IPS DF 6.9 (cell line): ENCODE measurements at regions not wholly inside any gene's neighbourhood (a gene's known extent, or its start where the extent isn't known, plus 50 kb on each side); places are given as distances from the start of the nearest gene placed in this dataset.

Experiments used
- DNase-seq: peaks from one replicate; pipeline ENCODE4 v3.0.0-alpha.2; 2013; ENCODE audit warnings: low read depth, low spot score
- H3K27ac ChIP-seq: one replicate; pipeline ENCODE4 v1.5.1; 2013; ENCODE audit warnings: low read length, control low read depth
- H3K27me3 ChIP-seq: 2 replicates; pipeline ENCODE4 v1.6.1; 2013; ENCODE audit warnings: mild to moderate bottlenecking, low read length; ENCODE audit not compliant: control insufficient read depth, insufficient read depth
- H3K36me3 ChIP-seq: 2 replicates; pipeline ENCODE4 v1.6.1; 2013; ENCODE audit warnings: low read length; ENCODE audit not compliant: control insufficient read depth, insufficient read depth
- H3K4me1 ChIP-seq: 2 replicates; pipeline ENCODE4 v1.6.1; 2013; ENCODE audit warnings: low read length; ENCODE audit not compliant: control insufficient read depth, insufficient read depth
- H3K4me3 ChIP-seq: 2 replicates; pipeline ENCODE4 v1.5.1; 2013; ENCODE audit warnings: mild to moderate bottlenecking, low read length
- H3K9me3 ChIP-seq: 2 replicates; pipeline ENCODE4 v1.6.1; 2013; ENCODE audit warnings: low read length, inconsistent platforms; ENCODE audit not compliant: control insufficient read depth, insufficient read depth
- WGBS: extraction: QIAGEN DNeasy Blood & Tissue Kit; methylation state at CpG from one replicate; pipeline ENCODE4 v1.1.7; 2013; ENCODE audit warnings: mixed read lengths, missing lambda C conversion rate; ENCODE audit not compliant: insufficient read length, insufficient coverage; 5-methylcytosine and 5-hydroxymethylcytosine counted together

GRCh38 chr5:5593391-5593790, 170.9 kb downstream of the ICE1 start:
- Histone ChIP-seq H3K36me3 (no peaks in the 10 kb centered on the region), H3K4me3 (no peak overlapping the region), H3K4me1 (no peaks in the 10 kb centered on the region), H3K9me3 (no peaks in the 10 kb centered on the region), H3K27ac (no peak overlapping the region), H3K27me3 (no peaks in the 10 kb centered on the region)
- DNase-seq, result no peak

GRCh38 chr5:5592541-5592940, 170.1 kb downstream of the ICE1 start:
- WGBS, result no CpG with 5 or more reads among the region's 5 CpGs
- H3K27me3 ChIP-seq, result no peaks in the 10 kb centered on the region
- no peaks in the 10 kb centered on the region for H3K36me3 ChIP-seq
- no peak for DNase-seq
- H3K4me3 ChIP-seq, result no peak overlapping the region
- no peaks in the 10 kb centered on the region for H3K9me3 ChIP-seq
- no peak overlapping the region for H3K27ac ChIP-seq
- H3K4me1 ChIP-seq, result no peaks in the 10 kb centered on the region

- no CpG with 5 or more reads among the region's 6 CpGs for WGBS
- DNase-seq, result no peak
- Histone ChIP-seq H3K4me3 (no peak overlapping the region), H3K27ac (no peak overlapping the region), H3K9me3 (no peaks in the 10 kb centered on the region), H3K36me3 (no peaks in the 10 kb centered on the region), H3K4me1 (no peaks in the 10 kb centered on the region), H3K27me3 (no peaks in the 10 kb centered on the region)
Observed at GRCh38 chr5:5591567-5591966, 169.1 kb downstream of the ICE1 start.

- Histone ChIP-seq H3K27me3 (no peaks in the 10 kb centered on the region), H3K27ac (no peak overlapping the region), H3K4me3 (no peak overlapping the region), H3K4me1 (no peaks in the 10 kb centered on the region), H3K36me3 (no peaks in the 10 kb centered on the region), H3K9me3 (0 out of 2 replicates have a peak, but pooled peaks cover 3% of the 10 kb centered on the region)
- no CpG with 5 or more reads among the region's 12 CpGs for WGBS
- DNase-seq, result no peak
Observed at GRCh38 chr5:5589857-5590256, 167.4 kb downstream of the ICE1 start.

- DNase-seq, result no peak
- H3K27ac ChIP-seq, result no peak overlapping the region
- no peak overlapping the region for H3K4me3 ChIP-seq
- no peaks in the 10 kb centered on the region for H3K36me3 ChIP-seq
- H3K4me1 ChIP-seq, result no peaks in the 10 kb centered on the region
- no peaks in the 10 kb centered on the region for H3K27me3 ChIP-seq
- 0 out of 2 replicates have a peak, but pooled peaks cover 3% of the 10 kb centered on the region for H3K9me3 ChIP-seq
- WGBS, result no CpG with 5 or more reads among the region's 12 CpGs
Observed at GRCh38 chr5:5588887-5589826, 166.7 kb downstream of the ICE1 start.

- DNase-seq, result no peak
- Histone ChIP-seq H3K4me3 (no peak overlapping the region), H3K27ac (no peak overlapping the region), H3K27me3 (no peaks in the 10 kb centered on the region), H3K36me3 (no peaks in the 10 kb centered on the region), H3K9me3 (0 out of 2 replicates have a peak, but pooled peaks cover 3% of the 10 kb centered on the region), H3K4me1 (no peaks in the 10 kb centered on the region)
- whole genome bisulfite sequencing, result no CpG with 5 or more reads among the region's 4 CpGs
Observed at GRCh38 chr5:5588386-5588785, 165.9 kb downstream of the ICE1 start.

GRCh38 chr5:5587474-5587873, 165.0 kb downstream of the ICE1 start:
- H3K27me3 ChIP-seq, result no peaks in the 10 kb centered on the region
- no CpG with 5 or more reads among the region's 3 CpGs for WGBS
- H3K9me3 ChIP-seq, result 0 out of 2 replicates have a peak, but pooled peaks cover 3% of the 10 kb centered on the region
- no peak overlapping the region for H3K27ac ChIP-seq
- no peaks in the 10 kb centered on the region for H3K36me3 ChIP-seq
- no peak for DNase-seq
- H3K4me1 ChIP-seq, result no peaks in the 10 kb centered on the region
- H3K4me3 ChIP-seq, result no peak overlapping the region

- no peaks in the 10 kb centered on the region for H3K36me3 ChIP-seq
- H3K27me3 ChIP-seq, result no peaks in the 10 kb centered on the region
- no peak overlapping the region for H3K27ac ChIP-seq
- no peaks in the 10 kb centered on the region for H3K4me1 ChIP-seq
- H3K9me3 ChIP-seq, result 0 out of 2 replicates have a peak, but pooled peaks cover 3% of the 10 kb centered on the region
- H3K4me3 ChIP-seq, result no peak overlapping the region
- no CpG with 5 or more reads among the region's 2 CpGs for WGBS
- no peak for DNase-seq
Observed at GRCh38 chr5:5586721-5587120, 164.2 kb downstream of the ICE1 start.

- Histone ChIP-seq H3K9me3 (0 out of 2 replicates have a peak, but pooled peaks cover 3% of the 10 kb centered on the region), H3K27ac (no peak overlapping the region), H3K4me3 (no peak overlapping the region), H3K36me3 (no peaks in the 10 kb centered on the region), H3K4me1 (no peaks in the 10 kb centered on the region), H3K27me3 (no peaks in the 10 kb centered on the region)
- no peak for DNase-seq
- no CpG with 5 or more reads among the region's 6 CpGs for WGBS
Observed at GRCh38 chr5:5585751-5586341, 163.4 kb downstream of the ICE1 start.

- no peak overlapping the region for H3K4me3 ChIP-seq
- DNase-seq, result no peak
- H3K9me3 ChIP-seq, result 0 out of 2 replicates have a peak, but pooled peaks cover 3% of the 10 kb centered on the region
- H3K36me3 ChIP-seq, result no peaks in the 10 kb centered on the region
- H3K27me3 ChIP-seq, result no peaks in the 10 kb centered on the region
- H3K27ac ChIP-seq, result no peak overlapping the region
- no CpG with 5 or more reads among the region's 4 CpGs for WGBS
- H3K4me1 ChIP-seq, result no peaks in the 10 kb centered on the region
Observed at GRCh38 chr5:5584751-5585150, 162.3 kb downstream of the ICE1 start.
